Fibroblast of the conjunctiva (primary cell): ENCODE measurements at regions not wholly inside any gene's neighbourhood (a gene's known extent, or its start where the extent isn't known, plus 50 kb on each side); places are given as distances from the start of the nearest gene placed in this dataset.
"Not testable (repeated sequence)": the region's sequence is repeated elsewhere in the genome, so short reads cannot be mapped to it uniquely, and the experiment has no call there.

Experiments used
- DNase-seq: peaks from one replicate; pipeline ENCODE4 v3.0.0-alpha.2; 2010; ENCODE audit warnings: low read depth

GRCh38 chr11:87871056-87871455 is 304.2 kb downstream of the RAB38 start:
- no peak for DNase-seq

- no peak for DNase-seq
These were observed 305.2 kb downstream of the RAB38 start for GRCh38 chr11:87870086-87870485.

DNA sequence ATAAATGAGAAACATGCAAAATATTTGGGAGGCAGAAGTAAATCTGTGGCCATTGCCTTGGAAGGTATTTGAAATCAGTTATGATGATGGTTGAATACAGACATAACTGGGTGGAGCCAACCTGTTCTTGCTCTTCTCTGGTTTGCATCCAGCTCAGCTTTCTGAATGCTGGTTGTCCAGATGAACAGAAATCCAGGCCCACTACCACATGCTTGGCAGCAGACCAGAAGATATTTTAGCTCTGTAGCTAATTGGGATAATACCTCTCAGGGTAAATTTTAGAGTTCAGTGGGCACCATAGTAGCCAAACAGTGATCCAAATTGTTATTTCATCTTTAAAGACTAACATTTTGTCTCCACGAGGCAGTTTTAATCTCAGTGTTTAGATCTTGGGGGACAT is 308.3 kb downstream of the RAB38 start:
- no peak for DNase-seq

DNA sequence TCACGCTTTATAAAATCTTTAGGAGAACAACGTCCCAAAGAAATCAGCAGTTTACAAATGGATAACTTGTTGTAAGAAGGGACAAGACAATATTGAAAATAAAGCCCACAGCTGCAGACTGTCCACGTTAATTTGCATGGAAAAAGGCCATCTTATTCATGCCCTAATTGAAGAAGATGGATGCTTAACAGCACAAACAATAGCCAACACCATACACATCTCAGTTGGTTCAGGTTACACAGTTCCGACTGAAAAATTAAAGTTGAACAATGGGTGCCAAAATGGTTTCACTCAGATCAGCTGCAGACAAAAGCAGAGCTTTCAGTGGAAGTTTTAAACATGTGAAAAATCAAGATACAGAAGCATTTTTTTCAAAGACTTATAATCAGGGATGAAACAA is 314.2 kb downstream of the RAB38 start:
- DNase-seq: no peak

DNA sequence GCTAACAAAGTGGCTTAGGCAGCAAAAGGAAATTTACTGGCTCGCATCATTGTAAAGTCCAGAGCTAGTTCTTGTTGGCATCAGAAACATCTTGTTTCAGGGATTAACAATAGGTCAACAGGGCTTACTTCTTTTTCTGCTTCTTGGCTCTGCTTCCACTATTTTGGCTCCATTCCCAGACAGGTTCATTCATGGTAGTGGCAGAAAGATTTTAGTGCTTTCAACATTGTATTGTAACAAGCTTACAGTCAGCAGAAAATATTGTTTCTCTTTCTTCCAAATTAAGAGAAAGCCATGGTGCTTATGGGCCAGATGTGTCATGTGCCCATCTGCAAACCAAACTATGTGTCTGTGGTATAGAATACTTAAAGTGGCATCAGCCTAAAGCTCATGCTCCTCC is 315.6 kb downstream of the RAB38 start:
- no peak for DNase-seq

GRCh38 chr11:87851827-87852226 is 323.4 kb downstream of the RAB38 start:
- no peak for DNase-seq

- no peak for DNase-seq
These were observed 324.0 kb downstream of the RAB38 start for GRCh38 chr11:87851234-87851633.

GRCh38 chr11:87849216-87849615 is 326.0 kb downstream of the RAB38 start:
- no peak for DNase-seq

GRCh38 chr11:87840786-87841185 is 334.5 kb downstream of the RAB38 start:
- DNase-seq: no peak

- DNase-seq: no peak
These were observed 343.0 kb downstream of the RAB38 start for GRCh38 chr11:87832211-87832610.

- DNase-seq: no peak
These were observed 355.2 kb downstream of the RAB38 start for GRCh38 chr11:87820011-87820410.

GRCh38 chr11:87819151-87819550 is 356.1 kb downstream of the RAB38 start:
- DNase-seq: no peak

GRCh38 chr11:87812571-87813365 is 362.5 kb downstream of the RAB38 start:
- DNase-seq: no peak

DNA sequence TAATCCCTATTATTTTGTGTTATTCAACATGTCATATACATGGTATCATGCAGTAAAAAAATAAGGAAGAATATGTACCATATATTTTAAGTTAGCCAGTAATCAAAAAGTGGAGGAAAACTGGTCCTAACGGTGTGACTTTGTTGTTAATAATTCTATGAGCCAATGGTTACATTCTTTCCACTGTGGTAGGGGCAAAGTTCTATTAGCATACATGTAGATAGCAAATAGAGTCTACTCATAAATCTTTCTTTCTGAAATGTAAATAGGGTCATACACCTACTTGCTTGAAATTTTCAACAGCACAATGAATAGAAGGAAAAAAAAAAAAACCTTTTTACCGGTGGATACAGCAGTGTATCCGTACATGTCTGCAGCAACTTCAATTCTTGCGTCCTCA is 364.8 kb downstream of the RAB38 start:
- no peak for DNase-seq

DNA sequence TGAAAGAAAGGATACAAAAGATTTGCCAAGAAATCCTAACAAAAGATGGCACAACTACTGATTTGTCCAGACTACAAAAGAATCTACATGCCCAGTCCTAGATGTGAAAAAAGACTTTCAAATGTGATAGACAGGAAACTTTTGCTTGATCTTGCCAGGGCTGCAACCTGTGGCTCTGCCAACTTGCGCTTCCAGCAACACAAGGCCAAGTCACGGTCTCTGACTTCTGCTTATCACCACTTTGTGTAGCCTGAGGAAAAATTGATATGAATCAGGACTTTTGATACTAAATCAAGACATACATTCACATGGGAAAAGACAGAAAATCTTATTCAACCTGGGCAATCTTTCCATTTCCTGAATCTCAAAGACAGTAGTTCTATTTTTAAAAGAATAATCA is 366.0 kb downstream of the RAB38 start:
- no peak for DNase-seq

GRCh38 chr11:87804176-87804575 is 371.1 kb downstream of the RAB38 start:
- no peak for DNase-seq

DNA sequence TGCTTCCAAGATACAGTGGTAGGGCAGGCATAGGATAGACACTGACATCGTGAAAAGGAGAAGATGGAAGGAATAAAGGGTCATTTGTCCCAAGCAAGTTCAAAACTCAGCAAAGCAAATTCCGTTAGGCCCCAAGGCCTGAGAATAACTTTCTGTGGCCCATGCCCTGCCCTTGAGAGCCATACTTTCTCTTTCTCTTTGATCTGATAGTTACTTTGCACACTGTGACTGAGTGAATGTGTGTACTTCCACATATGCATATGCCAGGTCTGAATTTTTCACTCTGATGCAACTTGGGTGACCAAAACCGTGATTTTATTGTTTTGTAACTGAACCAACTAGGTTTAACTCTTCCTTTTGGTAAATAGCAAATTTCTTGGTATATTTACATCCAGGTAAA is 371.5 kb downstream of the RAB38 start:
- DNase-seq: no peak

DNA sequence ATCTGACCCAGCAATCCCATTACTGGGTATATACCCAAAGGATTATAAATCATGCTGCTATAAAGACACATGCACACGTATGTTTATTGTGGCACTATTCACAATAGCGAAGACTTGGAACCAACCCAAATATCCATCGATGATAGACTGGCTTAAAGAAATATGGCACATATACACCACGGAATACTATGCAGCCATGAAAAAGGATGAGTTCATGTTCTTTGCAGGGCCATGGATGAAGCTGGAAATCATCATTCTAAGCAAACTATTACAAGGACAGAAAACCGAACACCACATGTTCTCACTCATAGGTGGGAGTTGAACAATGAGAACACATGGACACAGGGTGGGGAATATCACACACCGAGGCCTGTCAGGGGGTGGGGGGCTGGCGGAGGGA is 390.4 kb downstream of the RAB38 start:
- DNase-seq: not testable (repeated sequence)

DNA sequence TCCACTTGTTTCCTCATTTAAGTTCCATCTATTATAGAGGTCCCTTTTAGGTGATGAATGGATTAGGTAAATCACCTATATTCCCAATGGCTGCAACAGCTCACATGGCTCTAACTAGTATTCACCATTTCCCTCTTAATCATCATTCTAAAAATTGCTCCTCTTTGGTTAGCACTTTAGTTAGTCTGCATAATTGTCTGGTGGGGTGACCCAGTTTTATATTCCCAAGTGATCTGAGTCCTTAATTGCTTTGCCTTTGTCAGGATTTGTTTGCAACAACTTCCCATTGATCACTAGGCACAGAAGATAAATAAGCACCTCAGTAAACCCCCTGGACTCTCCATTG is 395.2 kb downstream of the RAB38 start:
- no peak for DNase-seq

GRCh38 chr11:87779276-87780067 is 395.8 kb downstream of the RAB38 start:
- no peak for DNase-seq

GRCh38 chr11:87778357-87778756 is 396.9 kb downstream of the RAB38 start:
- DNase-seq: no peak

DNA sequence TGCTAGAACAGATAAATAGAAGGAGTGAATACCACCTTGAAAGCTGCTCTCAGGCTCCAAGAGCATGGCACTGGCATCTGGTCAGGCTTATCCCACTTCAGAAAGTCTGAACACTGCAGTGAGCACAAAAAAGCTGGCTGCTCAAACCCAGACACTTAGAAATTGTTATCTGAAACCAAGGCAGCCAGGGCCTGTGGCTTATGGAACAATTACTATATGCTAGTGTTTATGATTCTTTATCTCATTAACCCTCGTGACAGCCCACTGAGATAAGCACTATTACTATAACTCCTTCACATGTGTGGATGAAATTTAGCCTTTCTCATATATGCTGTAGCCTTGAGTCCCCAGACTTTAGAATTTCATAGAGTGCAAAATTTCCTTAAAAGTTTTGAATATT is 400.2 kb downstream of the RAB38 start:
- DNase-seq: no peak

- DNase-seq: no peak
These were observed 405.6 kb downstream of the RAB38 start for GRCh38 chr11:87769661-87770060.

- no peak for DNase-seq
These were observed 407.6 kb downstream of the RAB38 start for GRCh38 chr11:87767615-87768014.
